Inferior parietal cortex (tissue), 1 donor: ENCODE measurements at regions not wholly inside any gene's neighbourhood (a gene's known extent, or its start where the extent isn't known, plus 50 kb on each side); places are given as distances from the start of the nearest gene placed in this dataset.

Experiments used
- DNase-seq: peaks from one replicate; pipeline ENCODE4 v3.0.0-alpha.2; 2016; ENCODE audit errors: extremely low spot score

- DNase-seq = no peak
These were observed 484.0 kb upstream of the CITED2 start for GRCh38 chr6:139858429-139858828.

- no peak for DNase-seq
These were observed 482.7 kb upstream of the CITED2 start for GRCh38 chr6:139857143-139857542.

GRCh38 chr6:139856562-139856961 lies 482.1 kb upstream of the CITED2 start:
- DNase-seq = no peak

- DNase-seq = no peak
These were observed 481.3 kb upstream of the CITED2 start for GRCh38 chr6:139855671-139856311.

GRCh38 chr6:139853302-139853992 lies 479.0 kb upstream of the CITED2 start:
- DNase-seq = no peak

GRCh38 chr6:139852488-139853140 lies 478.2 kb upstream of the CITED2 start:
- no peak for DNase-seq

GRCh38 chr6:139852067-139852466 lies 477.6 kb upstream of the CITED2 start:
- DNase-seq = no peak

GRCh38 chr6:139851206-139851605 lies 476.8 kb upstream of the CITED2 start:
- DNase-seq = no peak

GRCh38 chr6:139850512-139850911 lies 476.1 kb upstream of the CITED2 start:
- no peak for DNase-seq

- DNase-seq = no peak
These were observed 473.0 kb upstream of the CITED2 start for GRCh38 chr6:139847457-139847813.

- no peak for DNase-seq
These were observed 472.3 kb upstream of the CITED2 start for GRCh38 chr6:139846538-139847456.

GRCh38 chr6:139844907-139845306 lies 470.5 kb upstream of the CITED2 start:
- no peak for DNase-seq

- no peak for DNase-seq
These were observed 467.4 kb upstream of the CITED2 start for GRCh38 chr6:139841794-139842215.

- no peak for DNase-seq
These were observed 465.2 kb upstream of the CITED2 start for GRCh38 chr6:139839506-139840156.

GRCh38 chr6:139834232-139834631 lies 459.8 kb upstream of the CITED2 start:
- no peak for DNase-seq

GRCh38 chr6:139833592-139833991 lies 459.1 kb upstream of the CITED2 start:
- DNase-seq = no peak

GRCh38 chr6:139832493-139833305 lies 458.3 kb upstream of the CITED2 start:
- no peak for DNase-seq

GRCh38 chr6:139829576-139829975 lies 455.1 kb upstream of the CITED2 start:
- DNase-seq = no peak

- no peak for DNase-seq
These were observed 454.5 kb upstream of the CITED2 start for GRCh38 chr6:139828751-139829519.

- DNase-seq = no peak
These were observed 451.5 kb upstream of the CITED2 start for GRCh38 chr6:139825935-139826374.
